ENCODE measurements at regions not wholly inside any gene's neighbourhood (a gene's known extent, or its start where the extent isn't known, plus 50 kb on each side); places are given as distances from the start of the nearest gene placed in this dataset.

DNA sequence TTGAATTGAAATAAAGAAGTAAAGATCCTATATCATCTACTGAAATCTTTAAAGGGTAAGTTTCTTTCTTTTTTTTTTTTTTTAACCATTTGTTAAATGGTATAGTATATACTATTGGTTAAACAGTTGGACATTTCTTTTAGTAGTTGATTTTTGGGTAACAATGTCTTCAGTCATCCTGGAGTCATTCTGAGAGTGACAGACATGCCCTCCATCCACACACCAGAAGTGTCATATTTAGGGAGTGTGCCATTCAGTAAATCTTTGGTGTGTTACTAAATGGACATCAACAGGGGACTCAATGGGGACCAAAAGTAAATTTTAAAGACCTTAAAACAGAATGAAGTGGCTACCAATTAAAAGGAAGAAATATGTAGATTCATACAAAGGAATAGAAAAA lies 50.8 kb upstream of the SLC39A10 start:
- DNase-seq (ENCODE audit: low read depth in 4 of 4, low spot score in 1 of 4), result no peak

DNA sequence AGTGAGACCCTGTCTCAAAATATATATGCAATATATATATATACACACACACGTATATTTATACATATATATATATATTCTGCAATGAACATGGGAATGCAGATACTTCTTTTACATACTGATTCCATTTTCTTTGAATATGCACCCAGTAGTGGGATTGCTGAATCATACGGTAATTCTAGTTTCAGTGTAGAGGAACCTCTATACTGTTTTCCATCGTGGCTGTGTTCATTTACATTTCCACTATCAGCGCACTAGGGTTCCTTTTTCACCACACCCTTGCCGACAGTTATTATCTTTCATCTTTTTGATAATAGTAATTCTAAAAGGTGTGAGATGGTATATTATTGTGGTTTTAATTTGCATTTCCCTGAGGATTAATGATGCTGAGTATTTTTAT lies 52.3 kb upstream of the SLC39A10 start:
- no peak for DNase-seq (ENCODE audit: low read depth in 4 of 4, low spot score in 1 of 4)

DNA sequence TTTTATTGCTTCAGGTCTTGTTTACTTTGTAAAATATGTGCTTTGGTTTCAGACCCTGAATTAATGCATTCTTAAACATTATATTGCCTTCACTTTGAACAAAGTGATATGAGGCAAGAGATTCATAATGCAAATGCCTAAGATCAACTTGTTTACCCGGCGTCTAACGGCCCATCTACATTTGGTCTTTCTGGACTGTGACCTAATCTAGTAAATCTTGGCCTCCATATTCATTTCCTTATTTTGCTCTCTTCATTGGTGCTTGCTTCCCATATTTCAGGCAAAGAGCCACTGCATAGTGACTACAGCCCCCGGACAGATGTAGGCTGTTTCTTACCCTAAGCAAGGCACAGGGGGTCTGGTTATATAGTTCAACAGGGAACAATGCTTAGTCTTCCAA lies 53.0 kb upstream of the SLC39A10 start:
- DNase-seq (ENCODE audit: low read depth in 4 of 4, low spot score in 1 of 4), result no peak

DNA sequence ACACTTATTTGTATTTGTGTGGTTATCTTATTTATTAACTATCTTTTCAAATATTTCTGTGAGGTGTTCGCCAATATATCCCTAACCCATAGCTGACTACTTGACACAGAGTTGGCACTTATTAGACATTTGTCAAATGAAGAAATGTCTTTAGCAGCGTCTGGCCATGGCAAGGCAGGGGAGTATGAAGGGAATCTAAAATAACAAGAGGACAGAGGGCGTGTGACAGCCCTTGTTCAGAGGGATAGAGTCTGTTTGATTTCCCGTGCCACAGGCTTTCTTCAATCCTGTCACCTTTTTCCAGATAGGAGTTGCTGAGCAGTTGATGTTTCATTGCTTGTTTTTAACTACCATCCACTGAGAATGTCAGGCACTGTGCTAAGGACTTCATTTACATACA lies 53.6 kb upstream of the SLC39A10 start:
- DNase-seq (ENCODE audit: low read depth in 4 of 4, low spot score in 1 of 4), result no peak

DNA sequence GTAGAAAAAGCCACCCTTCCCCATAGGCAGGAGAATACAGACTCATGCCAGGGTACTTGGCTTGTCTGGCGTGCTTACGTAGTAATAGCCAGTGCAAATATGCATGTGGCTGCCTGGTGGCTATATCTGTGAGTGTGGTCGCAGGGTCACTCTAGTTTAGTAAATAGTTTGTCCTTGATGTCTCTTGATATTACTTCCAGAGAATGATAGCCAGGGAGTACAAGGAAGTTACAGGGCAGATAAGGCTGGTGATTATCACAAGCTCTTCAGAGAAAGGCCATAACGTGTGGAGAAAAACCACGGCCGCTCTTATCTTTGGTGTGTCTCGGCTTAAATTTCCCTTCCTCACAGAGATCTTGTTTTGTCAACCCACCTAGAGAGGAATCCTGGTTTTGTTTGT lies 54.3 kb upstream of the SLC39A10 start:
- DNase-seq (ENCODE audit: low read depth in 4 of 4, low spot score in 1 of 4), result no peak

DNA sequence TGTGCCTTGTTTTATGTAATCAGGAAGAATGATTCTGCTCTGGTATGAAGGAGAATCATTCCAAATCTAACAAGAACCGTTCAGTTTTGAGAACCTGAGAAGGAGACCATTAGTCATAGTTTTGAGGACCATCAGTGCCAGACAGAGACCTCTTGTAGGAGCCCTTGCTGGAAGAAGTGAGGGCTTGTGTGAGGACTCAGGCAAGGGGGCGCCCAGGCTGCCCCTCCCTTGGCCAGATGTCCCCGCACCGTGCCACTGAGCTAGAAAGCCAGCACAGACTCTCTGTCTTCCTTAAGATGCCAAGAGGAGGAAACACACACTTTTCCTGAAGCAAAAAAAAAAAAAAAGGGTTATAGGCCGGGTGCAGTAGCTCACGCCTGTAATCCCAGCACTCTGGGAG lies 55.7 kb upstream of the SLC39A10 start:
- no peak for DNase-seq (ENCODE audit: low read depth in 4 of 4, low spot score in 1 of 4)

DNA sequence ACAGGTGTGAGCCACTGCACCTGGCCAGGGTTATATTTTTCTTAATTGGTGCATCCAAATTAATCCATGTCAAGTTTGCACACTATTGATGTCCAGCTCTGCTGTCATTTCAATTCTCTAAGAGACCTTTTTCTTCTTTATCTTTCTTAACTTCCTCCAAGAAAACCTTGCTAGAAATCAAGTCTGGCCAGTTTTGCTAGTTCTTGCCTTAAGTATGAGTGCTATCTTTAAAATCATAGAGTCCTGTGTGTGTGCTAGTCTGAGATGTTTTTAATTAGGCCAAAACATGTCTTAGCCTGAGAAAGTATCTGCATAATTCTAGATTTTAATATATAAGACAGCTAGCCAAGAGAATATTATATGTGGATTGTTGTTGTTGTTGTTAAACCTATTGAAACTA lies 56.2 kb upstream of the SLC39A10 start:
- DNase-seq (ENCODE audit: low read depth in 4 of 4, low spot score in 1 of 4), result no peak

DNA sequence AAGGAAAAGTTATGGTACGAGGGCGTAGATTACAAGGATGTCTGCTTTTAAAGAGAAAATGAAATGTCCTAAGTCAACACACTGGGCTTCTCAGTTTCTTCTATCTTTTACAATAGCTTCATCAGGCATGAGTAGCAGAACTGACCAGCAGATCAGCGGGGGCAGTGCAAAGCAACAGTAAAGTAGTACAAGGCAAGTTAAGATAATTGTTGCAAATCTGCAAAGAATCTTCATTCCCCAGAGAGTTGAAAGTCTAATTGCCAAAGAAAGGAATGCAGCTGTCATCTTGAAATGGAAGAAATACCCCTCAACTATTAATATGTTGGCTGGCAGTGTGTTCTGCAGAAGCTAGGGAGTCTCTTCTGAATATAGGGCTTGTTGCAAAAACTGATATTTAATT lies 60.2 kb upstream of the SLC39A10 start:
- DNase-seq (ENCODE audit: low read depth in 4 of 4, low spot score in 1 of 4), result no peak

DNA sequence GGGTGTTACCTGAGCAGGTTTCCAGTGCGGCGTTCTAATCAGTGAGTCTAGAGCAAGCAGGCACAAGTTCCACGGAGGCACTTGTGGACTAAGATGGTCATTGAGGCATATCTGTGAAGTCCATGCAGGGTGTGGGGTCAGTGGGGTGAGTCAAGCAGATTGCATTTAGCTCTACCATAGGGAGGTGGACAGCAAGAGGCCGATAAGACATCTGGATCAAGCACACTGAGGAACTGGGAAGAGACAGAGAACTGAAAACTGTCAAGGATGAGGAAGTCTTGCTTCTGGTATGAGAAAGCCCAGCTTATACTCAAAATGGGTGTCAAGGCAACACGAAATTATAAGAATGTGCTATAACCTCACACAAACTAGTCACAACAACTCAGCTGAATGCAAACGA lies 61.2 kb upstream of the SLC39A10 start:
- no peak for DNase-seq (ENCODE audit: low read depth in 4 of 4, low spot score in 1 of 4)

DNA sequence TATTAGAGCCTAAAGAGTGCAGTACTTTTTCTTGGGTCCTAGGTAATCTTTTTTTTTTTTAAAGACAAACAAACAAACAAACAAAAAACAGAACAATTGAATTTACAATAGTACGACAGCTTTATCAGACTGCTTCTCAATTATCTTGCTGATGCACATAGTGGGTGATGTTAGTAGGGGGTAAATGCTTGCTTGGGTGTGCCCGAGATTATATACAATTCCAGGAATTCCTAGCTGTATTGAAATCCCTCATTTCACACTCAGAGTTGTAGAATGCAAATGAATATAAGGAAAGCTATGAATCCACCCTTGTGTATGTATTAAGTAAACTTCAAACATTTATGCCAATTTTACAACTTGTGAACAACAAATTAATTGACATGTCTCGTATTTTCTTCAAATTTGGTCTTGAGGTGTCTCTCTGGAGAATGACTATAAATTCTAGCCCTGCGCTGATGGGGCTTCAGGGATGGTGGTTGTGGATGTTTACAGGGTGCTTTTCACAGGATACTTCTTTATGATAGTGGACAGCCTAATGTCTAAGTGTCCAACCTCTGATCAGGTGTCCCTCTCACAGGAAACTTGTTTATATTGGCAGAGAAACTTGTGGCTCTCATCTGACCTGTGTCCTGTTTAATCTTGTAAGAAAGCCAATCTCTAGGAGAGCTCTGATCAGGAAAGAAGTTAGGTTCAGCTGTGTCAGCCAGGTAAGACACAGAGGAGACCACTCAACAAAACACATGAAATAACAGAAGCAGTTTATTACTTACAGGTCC lies 61.9 kb upstream of the SLC39A10 start:
- no peak for DNase-seq (ENCODE audit: low read depth in 4 of 4, low spot score in 1 of 4)

DNA sequence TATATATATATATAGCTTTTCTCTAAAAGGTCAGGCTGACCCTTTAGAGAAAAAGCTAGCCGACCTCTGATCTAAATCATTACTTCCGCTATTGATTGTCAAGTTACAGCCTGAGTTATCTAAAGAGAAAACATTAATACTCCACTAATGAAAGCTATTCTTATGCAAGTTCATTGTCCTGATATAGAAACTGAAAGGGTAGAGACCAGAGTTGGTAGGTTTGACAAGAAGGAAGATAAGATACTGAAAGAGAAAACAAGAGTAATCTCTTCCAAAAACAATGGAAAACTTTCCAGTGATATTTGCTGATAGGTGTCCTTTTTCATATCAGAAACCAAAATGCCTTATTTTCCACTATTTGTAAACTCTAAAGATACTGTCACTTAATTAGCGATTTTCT lies 62.8 kb upstream of the SLC39A10 start:
- DNase-seq (ENCODE audit: low read depth in 4 of 4, low spot score in 1 of 4), result no peak

DNA sequence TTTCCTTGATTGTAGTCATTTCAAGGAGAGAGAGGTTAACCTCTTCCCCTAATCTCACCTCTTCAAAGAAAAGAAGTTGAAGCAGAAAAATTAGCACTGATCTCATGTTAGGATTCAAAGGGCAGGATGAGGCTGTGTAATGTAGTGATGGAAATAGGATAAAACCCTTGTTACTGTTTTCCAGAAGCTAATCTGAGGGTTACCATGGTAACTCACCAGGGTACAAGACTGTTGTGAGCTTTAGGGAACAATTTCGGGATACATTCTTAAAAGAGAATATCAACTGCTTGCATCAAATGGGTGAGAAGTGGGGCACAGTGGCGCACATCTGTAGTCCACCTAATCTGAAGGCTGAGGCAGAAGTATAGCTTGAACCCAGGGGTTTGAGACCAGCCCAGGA lies 64.9 kb upstream of the SLC39A10 start:
- no peak for DNase-seq (ENCODE audit: low read depth in 4 of 4, low spot score in 1 of 4)

DNA sequence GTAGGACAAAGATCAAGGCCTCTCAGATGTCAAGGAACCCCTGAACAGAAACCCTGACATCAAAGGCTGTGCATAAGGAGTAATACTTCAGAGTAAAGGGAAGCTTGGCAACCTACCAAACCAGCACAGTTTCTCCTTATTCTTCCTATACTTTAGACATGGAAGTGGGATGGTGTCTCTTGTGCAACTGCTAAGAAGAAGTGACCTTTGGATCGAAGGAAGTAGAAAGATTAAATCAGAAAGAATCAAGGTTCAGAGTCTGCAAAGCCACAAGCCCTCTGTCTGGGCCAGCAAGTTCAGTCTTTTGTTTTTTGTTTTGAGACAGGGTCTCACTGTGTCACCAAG lies 66.2 kb upstream of the SLC39A10 start:
- DNase-seq (ENCODE audit: low read depth in 4 of 4, low spot score in 1 of 4), result no peak

DNA sequence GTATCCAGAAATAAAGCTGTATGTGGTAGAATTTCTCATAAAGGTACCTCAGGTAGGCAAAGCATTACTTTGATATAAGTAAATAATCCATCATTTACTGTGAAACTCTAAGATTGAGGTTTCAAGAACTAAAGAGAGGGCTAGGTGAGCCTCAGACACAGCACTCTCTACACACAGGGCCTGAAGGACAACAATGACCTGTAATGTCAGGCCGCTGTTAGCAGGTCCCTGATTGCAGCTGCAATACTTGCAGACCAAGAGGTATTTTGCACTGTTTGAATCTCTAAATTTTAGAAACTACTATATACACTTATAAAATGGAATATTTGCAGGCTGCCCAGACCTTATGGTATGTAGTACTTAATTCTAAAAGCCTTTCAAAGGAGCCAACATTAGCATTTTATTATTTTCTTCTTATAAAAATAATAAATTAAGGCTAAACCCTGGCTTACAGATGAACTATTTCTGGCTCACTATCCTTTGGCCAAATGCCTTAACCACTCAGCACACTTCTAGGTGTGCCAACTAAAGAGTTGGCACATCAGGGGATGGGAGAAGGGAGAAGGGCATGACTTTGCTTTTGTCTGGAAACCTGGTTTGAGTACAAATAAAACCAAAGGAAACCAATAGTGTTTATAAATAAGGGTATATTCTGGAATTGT lies 66.7 kb upstream of the SLC39A10 start:
- no peak for DNase-seq (ENCODE audit: low read depth in 4 of 4, low spot score in 1 of 4)

DNA sequence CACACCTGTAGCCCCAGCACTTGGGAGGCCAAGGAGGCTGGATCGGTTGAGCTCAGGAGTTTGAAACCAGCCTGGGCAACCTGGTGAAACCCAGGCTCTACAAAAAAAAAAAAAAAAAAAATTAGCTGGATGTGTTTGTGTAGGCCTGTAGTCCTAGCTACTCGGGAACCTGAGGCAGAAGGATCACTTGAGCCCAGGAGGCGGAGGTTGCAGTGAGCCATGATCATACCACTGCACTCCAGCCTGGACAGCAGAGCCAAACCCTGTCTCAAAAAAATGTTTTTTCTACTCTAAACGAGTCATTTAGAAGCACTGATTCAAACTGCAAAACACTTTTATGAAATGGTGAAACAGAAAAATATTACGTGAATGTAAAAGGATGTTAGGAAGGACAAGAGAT lies 69.1 kb upstream of the SLC39A10 start:
- DNase-seq (ENCODE audit: low read depth in 4 of 4, low spot score in 1 of 4), result no peak

DNA sequence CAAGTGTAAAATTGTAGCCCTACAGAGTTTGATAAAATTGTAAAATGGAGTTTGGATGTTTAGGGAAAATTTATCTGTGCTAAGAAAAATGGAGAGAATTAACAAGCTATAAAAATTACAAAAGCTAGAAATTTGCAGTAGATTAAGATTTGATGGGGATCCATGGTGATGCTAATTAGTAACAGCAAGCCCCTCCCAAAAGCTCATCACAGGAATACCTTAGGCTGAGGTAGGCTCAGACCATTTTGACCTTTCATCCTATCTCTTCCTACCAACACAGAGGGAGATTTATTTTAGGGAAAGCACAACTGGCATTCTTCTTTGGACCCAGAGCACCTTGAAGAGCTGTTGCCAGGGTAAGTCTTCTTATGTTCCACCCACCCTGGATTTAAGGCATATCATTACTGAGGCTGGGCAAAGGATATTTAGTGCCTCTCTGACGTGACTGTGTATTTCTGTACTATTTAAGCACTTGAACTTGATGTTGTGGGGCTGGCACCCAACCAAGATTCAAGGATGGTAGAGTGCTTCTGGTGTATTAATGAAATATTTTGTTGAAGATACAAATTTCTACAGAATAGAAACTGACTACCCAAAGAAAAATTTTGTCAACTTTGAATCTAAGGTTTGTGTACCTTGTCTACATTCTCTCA lies 70.8 kb upstream of the SLC39A10 start:
- no peak for DNase-seq (ENCODE audit: low read depth in 4 of 4, low spot score in 1 of 4)

DNA sequence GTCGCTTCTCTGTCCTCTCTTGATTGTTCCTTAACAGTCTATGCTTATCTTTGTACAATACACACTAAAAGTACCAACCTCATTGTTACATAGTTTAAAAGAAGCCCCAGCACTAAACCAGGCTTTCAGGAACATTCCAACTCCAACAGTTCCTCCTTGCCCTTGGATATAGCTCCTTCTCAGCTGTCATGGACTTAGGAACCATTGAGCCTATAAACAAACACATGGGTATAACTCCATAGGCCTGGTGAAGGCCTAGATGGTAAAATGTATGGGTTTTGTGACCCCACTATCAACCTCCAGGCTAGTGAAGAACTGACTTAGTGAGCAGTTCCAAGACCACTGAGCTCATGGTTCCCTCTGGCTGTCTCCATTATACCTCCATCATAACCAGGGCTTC lies 74.8 kb upstream of the SLC39A10 start:
- no peak for DNase-seq (ENCODE audit: low read depth in 4 of 4, low spot score in 1 of 4)

DNA sequence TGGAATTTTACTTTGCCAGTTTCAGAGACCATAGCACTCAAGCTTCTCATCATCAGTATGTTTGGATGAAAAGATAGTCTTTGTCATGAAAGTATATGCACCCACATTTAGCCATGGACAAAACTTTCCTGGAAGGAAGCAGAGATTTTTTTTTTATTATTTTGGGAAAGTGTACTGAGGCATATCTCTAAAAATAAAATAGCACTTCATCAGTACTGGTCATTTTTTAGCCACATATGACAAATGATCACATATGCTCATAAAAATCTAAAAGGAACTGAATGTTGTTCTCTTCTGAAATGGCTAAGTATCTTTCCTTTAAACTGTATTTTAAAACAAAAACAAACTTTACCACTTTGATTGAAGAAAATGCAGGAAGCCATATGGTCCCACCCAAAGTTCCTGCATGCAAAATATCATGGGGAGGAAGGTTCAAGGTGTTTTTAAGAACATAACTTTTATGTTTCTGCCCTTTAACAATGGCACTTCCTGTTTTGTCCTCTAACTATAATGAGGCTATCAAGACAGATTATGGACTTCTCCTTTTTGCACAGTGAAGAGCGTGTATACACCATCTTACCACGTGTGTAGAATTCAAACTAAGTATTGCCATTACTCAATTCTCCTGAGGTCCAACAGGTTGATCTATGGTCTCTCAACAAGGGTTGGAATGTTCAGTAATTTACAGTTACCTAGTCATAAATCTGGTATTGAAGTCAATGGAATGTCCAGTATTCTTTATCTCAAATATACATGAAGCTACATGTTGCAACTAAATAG lies 77.1 kb upstream of the SLC39A10 start:
- no peak for DNase-seq (ENCODE audit: low read depth in 4 of 4, low spot score in 1 of 4)

DNA sequence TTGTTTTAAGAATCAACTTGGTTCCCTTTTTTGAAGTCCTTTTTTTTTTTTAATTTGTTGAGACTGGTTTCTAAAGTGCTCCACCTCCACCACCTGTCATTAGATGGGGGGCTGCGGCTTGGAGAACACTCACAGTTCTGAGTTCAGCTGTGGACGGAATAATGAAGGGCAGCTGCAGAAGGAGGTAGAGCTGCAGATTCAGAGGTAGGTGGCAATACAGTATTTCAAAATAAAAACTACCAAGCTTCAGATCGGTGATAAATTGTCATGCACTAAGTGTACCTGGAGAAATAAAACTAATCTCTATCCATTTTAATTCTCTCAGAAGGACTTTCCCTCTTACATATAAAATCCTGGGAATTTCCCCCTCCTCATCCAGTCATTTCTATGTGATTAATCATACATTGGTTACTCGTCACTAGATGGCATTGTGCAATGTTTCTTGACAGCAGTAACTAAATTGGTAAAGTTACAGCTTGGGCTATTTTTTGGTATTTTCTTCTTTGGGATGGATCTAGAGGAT lies 81.1 kb upstream of the SLC39A10 start:
- DNase-seq (ENCODE audit: low read depth in 4 of 4, low spot score in 1 of 4), result no peak

DNA sequence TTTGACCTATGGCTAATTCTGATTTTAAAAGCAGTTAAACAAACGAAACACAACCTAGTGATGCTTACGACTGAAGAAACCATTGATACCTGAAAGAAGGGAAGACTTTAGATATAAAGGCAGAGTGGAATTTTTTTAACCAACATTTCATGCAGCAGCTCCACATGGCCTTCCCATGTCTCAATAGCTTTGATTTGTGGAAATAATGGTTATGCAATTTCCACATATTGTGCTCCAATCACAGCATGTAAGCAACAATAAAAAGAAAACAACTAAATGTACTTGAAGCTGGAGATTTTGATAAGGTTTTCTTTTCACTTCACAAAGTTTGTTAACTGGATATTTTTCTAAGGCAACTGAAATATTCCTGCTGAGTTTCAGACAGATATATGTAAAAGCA lies 82.0 kb upstream of the SLC39A10 start:
- no peak for DNase-seq (ENCODE audit: low read depth in 4 of 4, low spot score in 1 of 4)

DNA sequence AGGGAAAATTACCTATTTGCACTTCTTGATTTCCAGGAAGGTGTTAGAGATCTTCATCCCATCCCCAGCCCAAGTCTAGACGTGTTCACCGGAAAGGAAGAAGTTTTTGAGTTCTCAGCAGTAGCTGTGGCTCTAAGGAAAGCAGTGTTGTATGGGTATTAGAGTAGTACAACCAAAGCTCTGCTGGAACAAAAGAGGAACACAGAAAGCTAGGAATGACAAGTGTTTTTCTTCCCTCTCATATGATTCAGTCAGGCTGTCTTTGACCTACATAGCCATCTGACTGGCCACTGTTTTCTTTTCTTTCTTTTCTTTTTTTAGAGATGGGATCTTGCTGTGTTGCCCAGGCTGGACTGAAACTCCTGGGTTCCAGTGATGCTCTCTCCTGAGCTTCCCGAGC lies 82.7 kb upstream of the SLC39A10 start:
- DNase-seq (ENCODE audit: low read depth in 4 of 4, low spot score in 1 of 4), result no peak
